ENCODE measurements at regions not wholly inside any gene's neighbourhood (a gene's known extent, or its start where the extent isn't known, plus 50 kb on each side); places are given as distances from the start of the nearest gene placed in this dataset.

- Histone ChIP-seq H3K9ac (ENCODE audit: low read length) (no peak overlapping the region), H3K9me2 (ENCODE audit: insufficient read depth, low read length) (no peaks in the 10 kb centered on the region), H3K9me3 (ENCODE audit: low read length) (no peaks in the 10 kb centered on the region), H3K4me3 (ENCODE audit: low read length) (no peak overlapping the region), H2AFZ (ENCODE audit: low read depth, low read length) (no peak overlapping the region), H4K20me1 (ENCODE audit: insufficient read depth) (no peaks in the 10 kb centered on the region), H3K4me2 (ENCODE audit: low read length) (no peak overlapping the region), H3K36me3 (ENCODE audit: insufficient read depth, low read length) (no peaks in the 10 kb centered on the region), H3K27ac (ENCODE audit: low read length) (no peak overlapping the region), H3K27me3 (ENCODE audit: insufficient read depth, low read depth, low read length) (no peaks in the 10 kb centered on the region), H3F3A (ENCODE audit: insufficient read depth, low read length, poor library complexity, severe bottlenecking) (no peaks in the 10 kb centered on the region), H3K79me2 (replicated peaks; ENCODE audit: insufficient read depth, low read length) (no peaks in the 10 kb centered on the region)
- no peak for TF ChIP-seq MXI1 (conservative IDR thresholded peaks at IDR 0.05; ENCODE audit: poor library complexity, severe bottlenecking)
- TF ChIP-seq POLR2AphosphoS5 (IDR thresholded peaks at IDR 0.05), result no peak
- TF ChIP-seq EP300 (conservative IDR thresholded peaks at IDR 0.05; ENCODE audit: poor library complexity, severe bottlenecking), result no peak
- TF ChIP-seq EZH2 (IDR thresholded peaks at IDR 0.05; ENCODE audit: borderline replicate concordance, insufficient read depth, low read length, poor library complexity, severe bottlenecking), result no peak
- no peak for TF ChIP-seq SMC3 (conservative IDR thresholded peaks at IDR 0.05; ENCODE audit: poor library complexity)
- TF ChIP-seq CTCF (IDR thresholded peaks at IDR 0.05; ENCODE audit: poor library complexity, severe bottlenecking), result no peak
- no peak for TF ChIP-seq REST (IDR thresholded peaks at IDR 0.05; ENCODE audit: borderline replicate concordance)
- no peak for TF ChIP-seq TAF1 (IDR thresholded peaks at IDR 0.05; ENCODE audit: low read depth)
- TF ChIP-seq RAD21 (conservative IDR thresholded peaks at IDR 0.05), result no peak
Measured at GRCh38 chr2:121058852-121059558, 226.0 kb downstream of the TFCP2L1 start.

DNA sequence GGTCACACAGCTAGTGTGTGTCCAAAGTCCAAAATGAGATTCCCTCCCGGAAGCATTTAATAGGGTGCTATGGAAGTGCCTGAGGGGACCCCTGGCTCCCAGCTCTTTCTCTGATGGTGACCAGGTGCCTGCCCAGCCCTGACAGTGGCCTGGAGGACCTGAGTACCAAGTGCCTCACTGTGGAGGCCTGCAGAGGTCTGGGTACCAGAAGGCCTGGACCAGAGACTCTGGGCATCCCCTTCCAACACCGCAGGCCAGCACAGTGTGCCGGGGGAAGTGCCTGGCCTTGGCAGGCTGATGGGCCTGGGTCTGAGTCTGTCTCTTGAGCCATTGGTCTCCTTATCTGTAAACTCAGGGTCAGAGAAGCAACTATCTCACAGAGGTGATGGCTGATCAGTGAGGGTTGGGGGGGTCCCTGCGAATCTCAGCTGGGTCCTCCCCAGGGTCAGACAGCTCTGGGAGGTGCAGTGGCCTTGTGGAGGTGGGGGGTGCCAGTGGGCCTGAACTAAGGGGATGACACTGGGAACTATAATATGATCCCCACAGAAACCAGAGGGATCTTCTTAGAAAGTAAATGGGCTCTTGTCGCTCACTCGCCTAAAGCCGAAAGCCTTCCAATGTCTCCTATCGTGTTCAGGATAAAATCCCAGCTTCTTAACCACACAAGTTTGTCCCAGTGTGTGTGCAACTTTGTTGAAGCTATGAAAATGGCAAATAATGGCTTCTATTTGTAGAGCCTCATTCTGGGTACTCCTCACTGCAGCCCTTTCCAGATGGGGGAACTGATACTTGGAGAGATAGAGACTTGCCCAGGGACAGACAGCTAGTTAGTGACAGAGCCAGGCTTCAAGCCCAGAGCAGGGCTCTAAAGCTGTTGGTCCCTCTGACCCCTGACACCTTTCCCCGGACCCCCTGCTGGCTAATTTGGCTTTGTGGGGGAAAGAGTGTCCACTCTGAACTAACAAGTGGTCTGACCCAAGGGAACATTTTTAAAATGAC is 225.1 kb downstream of the TFCP2L1 start:
- Histone ChIP-seq H3K9me3 (ENCODE audit: low read length) (no peaks in the 10 kb centered on the region), H3K27me3 (ENCODE audit: insufficient read depth, low read depth, low read length) (no peaks in the 10 kb centered on the region), H3K36me3 (ENCODE audit: insufficient read depth, low read length) (no peaks in the 10 kb centered on the region), H3K9ac (ENCODE audit: low read length) (no peak overlapping the region), H3K79me2 (replicated peaks; ENCODE audit: insufficient read depth, low read length) (no peaks in the 10 kb centered on the region), H4K20me1 (ENCODE audit: insufficient read depth) (no peaks in the 10 kb centered on the region), H3F3A (ENCODE audit: insufficient read depth, low read length, poor library complexity, severe bottlenecking) (no peaks in the 10 kb centered on the region), H3K4me3 (ENCODE audit: low read length) (no peak overlapping the region), H3K27ac (ENCODE audit: low read length) (no peak overlapping the region), H3K4me2 (ENCODE audit: low read length) (no peak overlapping the region), H3K9me2 (ENCODE audit: insufficient read depth, low read length) (no peaks in the 10 kb centered on the region), H2AFZ (ENCODE audit: low read depth, low read length) (no peak overlapping the region)
- TF ChIP-seq CTCF (IDR thresholded peaks at IDR 0.05; ENCODE audit: poor library complexity, severe bottlenecking) (no peak), EP300 (conservative IDR thresholded peaks at IDR 0.05; ENCODE audit: poor library complexity, severe bottlenecking) (no peak), REST (IDR thresholded peaks at IDR 0.05; ENCODE audit: borderline replicate concordance) (no peak)

All from neural cell (in vitro differentiated cells).